ENCODE measurements at regions not wholly inside any gene's neighbourhood (a gene's known extent, or its start where the extent isn't known, plus 50 kb on each side); places are given as distances from the start of the nearest gene placed in this dataset.

GRCh38 chr2:51387235-51387634 lies 355.3 kb upstream of the NRXN1 start:
- H3K4me3 Mint-ChIP-seq, result no peak overlapping the region
- no peaks in the 10 kb centered on the region for H3K36me3 Mint-ChIP-seq (ENCODE audit: low read depth)
- H3K27me3 Mint-ChIP-seq (ENCODE audit: low read depth), result no peaks in the 10 kb centered on the region
- no peaks in the 10 kb centered on the region for H3K4me1 Mint-ChIP-seq (ENCODE audit: low read depth)
- H3K27ac Mint-ChIP-seq, result no peak overlapping the region
- peaks cover 18% of the 10 kb centered on the region for H3K9me3 Mint-ChIP-seq

GRCh38 chr2:51379997-51380396 lies 348.1 kb upstream of the NRXN1 start:
- no peaks in the 10 kb centered on the region for H3K4me1 Mint-ChIP-seq (ENCODE audit: low read depth)
- H3K36me3 Mint-ChIP-seq (ENCODE audit: low read depth), result no peaks in the 10 kb centered on the region
- peaks cover 17% of the 10 kb centered on the region for H3K9me3 Mint-ChIP-seq
- H3K4me3 Mint-ChIP-seq, result no peak overlapping the region
- no peak overlapping the region for H3K27ac Mint-ChIP-seq
- no peaks in the 10 kb centered on the region for H3K27me3 Mint-ChIP-seq (ENCODE audit: low read depth)

DNA sequence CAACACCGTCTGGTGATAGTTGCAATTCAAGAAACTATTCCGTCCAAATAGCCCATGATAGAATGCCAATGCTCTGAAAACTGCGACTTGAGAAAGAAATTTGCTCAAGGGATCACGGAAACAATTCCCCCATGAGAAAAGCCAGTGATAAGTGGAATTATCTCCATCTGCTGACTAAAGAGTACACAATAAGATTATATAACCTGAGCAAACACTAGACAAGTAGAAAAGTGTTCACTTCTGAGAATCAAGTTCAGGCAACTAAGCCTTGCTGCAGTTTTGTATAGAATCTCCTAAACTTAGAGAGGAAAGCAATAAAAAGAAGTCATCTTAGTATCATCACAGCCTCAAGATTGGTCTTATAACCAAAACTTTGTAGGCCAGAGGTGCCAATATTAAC lies 336.3 kb upstream of the NRXN1 start:
- H3K27me3 Mint-ChIP-seq (ENCODE audit: low read depth), result no peaks in the 10 kb centered on the region

DNA sequence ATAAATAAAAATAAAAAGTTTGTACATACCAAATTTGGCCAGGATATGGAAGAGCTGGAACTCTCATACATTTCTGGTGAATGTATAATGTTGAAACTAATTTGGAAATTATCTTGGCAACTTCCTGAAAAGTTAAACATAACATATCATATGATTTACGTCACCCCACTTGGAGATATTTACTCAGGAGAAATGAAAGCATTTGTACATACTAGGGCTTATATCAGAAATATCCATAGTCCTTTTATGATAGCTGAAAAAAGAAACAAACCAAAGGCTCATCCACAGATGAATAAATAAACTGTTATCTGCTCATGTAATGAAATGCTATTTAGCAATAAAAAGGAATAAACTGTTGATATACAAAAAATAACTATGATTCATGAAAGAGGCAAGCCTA lies 318.2 kb upstream of the NRXN1 start:
- peaks cover 10% of the 10 kb centered on the region for H3K9me3 Mint-ChIP-seq
- no peaks in the 10 kb centered on the region for H3K4me1 Mint-ChIP-seq (ENCODE audit: low read depth)
- no peaks in the 10 kb centered on the region for H3K36me3 Mint-ChIP-seq (ENCODE audit: low read depth)
- H3K27ac Mint-ChIP-seq, result no peak overlapping the region
- no peaks in the 10 kb centered on the region for H3K27me3 Mint-ChIP-seq (ENCODE audit: low read depth)
- H3K4me3 Mint-ChIP-seq, result no peak overlapping the region

More for the DNA sequence above, 336.3 kb upstream of the NRXN1 start:
- no peaks in the 10 kb centered on the region for H3K36me3 Mint-ChIP-seq (ENCODE audit: low read depth)
- no peak overlapping the region for H3K27ac Mint-ChIP-seq
- H3K9me3 Mint-ChIP-seq, result peaks cover 10% of the 10 kb centered on the region
- no peaks in the 10 kb centered on the region for H3K4me1 Mint-ChIP-seq (ENCODE audit: low read depth)
- no peak overlapping the region for H3K4me3 Mint-ChIP-seq

DNA sequence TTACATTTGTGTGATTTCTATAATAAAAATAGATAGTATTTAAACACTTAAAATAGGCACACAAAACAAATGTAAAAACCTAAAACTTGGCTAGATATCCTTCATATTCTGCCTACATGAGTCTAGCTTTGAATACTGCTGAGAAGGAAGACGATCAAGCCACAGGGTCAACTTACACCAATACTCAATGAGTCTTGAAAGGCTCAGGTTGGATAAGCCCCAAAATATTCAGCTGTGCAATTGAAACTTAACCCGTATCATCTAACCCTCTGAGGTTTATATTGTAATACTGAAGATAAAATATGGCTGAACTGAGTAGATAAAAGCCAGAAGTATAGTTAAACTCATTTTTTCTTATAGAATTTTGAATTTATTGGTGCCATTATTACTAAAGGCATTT lies 313.0 kb upstream of the NRXN1 start:
- Mint-ChIP-seq H3K9me3 (peaks cover 8% of the 10 kb centered on the region), H3K27ac (no peak overlapping the region), H3K36me3 (ENCODE audit: low read depth) (no peaks in the 10 kb centered on the region), H3K4me3 (no peak overlapping the region), H3K4me1 (ENCODE audit: low read depth) (no peaks in the 10 kb centered on the region), H3K27me3 (ENCODE audit: low read depth) (no peaks in the 10 kb centered on the region)

- Mint-ChIP-seq H3K36me3 (ENCODE audit: low read depth) (no peaks in the 10 kb centered on the region), H3K4me1 (ENCODE audit: low read depth) (no peaks in the 10 kb centered on the region), H3K27me3 (ENCODE audit: low read depth) (no peaks in the 10 kb centered on the region), H3K27ac (no peak overlapping the region), H3K4me3 (no peak overlapping the region), H3K9me3 (no peaks in the 10 kb centered on the region)
Measured at GRCh38 chr2:51335087-51336058, 303.4 kb upstream of the NRXN1 start.

DNA sequence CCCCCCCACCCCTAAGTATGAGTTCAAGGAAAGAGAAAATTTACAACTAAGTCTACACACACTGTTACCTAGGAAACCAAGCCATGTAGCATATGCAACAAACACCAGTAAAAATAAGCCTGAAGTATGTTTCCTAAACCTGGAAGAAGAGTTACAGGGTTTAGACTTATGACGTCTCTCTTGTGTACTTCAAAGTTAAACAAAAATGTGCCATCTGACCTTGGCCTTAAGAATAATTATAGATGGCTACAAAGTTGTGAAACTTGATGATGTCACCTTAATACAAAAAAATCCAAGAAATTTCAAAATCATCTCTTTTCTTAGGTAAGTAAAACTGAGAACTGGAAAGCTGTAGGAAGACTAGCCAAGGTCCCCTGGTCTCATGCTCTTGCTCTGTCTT lies 297.6 kb upstream of the NRXN1 start:
- H3K27ac Mint-ChIP-seq, result no peak overlapping the region
- no peaks in the 10 kb centered on the region for H3K36me3 Mint-ChIP-seq (ENCODE audit: low read depth)
- no peaks in the 10 kb centered on the region for H3K27me3 Mint-ChIP-seq (ENCODE audit: low read depth)
- no peaks in the 10 kb centered on the region for H3K4me1 Mint-ChIP-seq (ENCODE audit: low read depth)
- peaks cover 6% of the 10 kb centered on the region for H3K9me3 Mint-ChIP-seq
- H3K4me3 Mint-ChIP-seq, result no peak overlapping the region

DNA sequence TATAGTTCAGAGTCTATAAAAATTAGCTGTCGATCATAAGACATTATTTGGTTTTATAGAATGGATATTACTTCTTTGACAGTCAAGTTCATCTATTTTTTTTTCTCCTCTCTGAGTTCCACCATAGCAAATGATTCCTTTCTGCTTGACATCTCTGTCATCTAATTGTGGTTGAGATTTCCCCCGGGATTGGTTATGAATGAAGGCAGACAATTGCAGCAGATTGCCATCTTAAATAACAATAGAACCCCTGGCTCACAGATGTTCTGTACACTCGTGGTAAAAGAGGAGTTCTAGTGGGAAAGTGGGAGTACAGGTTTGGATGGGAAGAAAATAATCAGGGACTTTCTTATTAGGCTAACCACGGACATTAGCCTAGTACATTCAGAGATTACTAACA lies 292.1 kb upstream of the NRXN1 start:
- no peak overlapping the region for H3K4me3 Mint-ChIP-seq
- no peak overlapping the region for H3K27ac Mint-ChIP-seq
- H3K36me3 Mint-ChIP-seq (ENCODE audit: low read depth), result no peaks in the 10 kb centered on the region
- peaks cover 11% of the 10 kb centered on the region for H3K9me3 Mint-ChIP-seq
- H3K4me1 Mint-ChIP-seq (ENCODE audit: low read depth), result no peaks in the 10 kb centered on the region
- H3K27me3 Mint-ChIP-seq (ENCODE audit: low read depth), result no peaks in the 10 kb centered on the region

- Mint-ChIP-seq H3K9me3 (peaks cover 14% of the 10 kb centered on the region), H3K4me1 (ENCODE audit: low read depth) (no peaks in the 10 kb centered on the region), H3K4me3 (no peak overlapping the region), H3K27me3 (ENCODE audit: low read depth) (no peaks in the 10 kb centered on the region), H3K36me3 (ENCODE audit: low read depth) (no peaks in the 10 kb centered on the region), H3K27ac (no peak overlapping the region)
Measured at GRCh38 chr2:51322613-51323012, 290.7 kb upstream of the NRXN1 start.

GRCh38 chr2:51304311-51304710 lies 272.4 kb upstream of the NRXN1 start:
- Mint-ChIP-seq H3K27ac (no peak overlapping the region), H3K4me1 (ENCODE audit: low read depth) (no peaks in the 10 kb centered on the region)

GRCh38 chr2:51301381-51301780 lies 269.4 kb upstream of the NRXN1 start:
- Mint-ChIP-seq H3K9me3 (no peaks in the 10 kb centered on the region), H3K4me1 (ENCODE audit: low read depth) (no peaks in the 10 kb centered on the region), H3K4me3 (no peak overlapping the region), H3K27ac (no peak overlapping the region), H3K27me3 (ENCODE audit: low read depth) (no peaks in the 10 kb centered on the region), H3K36me3 (ENCODE audit: low read depth) (no peaks in the 10 kb centered on the region)

More at GRCh38 chr2:51304311-51304710, 272.4 kb upstream of the NRXN1 start:
- Mint-ChIP-seq H3K9me3 (peaks cover 4% of the 10 kb centered on the region), H3K27me3 (ENCODE audit: low read depth) (no peaks in the 10 kb centered on the region), H3K36me3 (ENCODE audit: low read depth) (no peaks in the 10 kb centered on the region), H3K4me3 (no peak overlapping the region)

DNA sequence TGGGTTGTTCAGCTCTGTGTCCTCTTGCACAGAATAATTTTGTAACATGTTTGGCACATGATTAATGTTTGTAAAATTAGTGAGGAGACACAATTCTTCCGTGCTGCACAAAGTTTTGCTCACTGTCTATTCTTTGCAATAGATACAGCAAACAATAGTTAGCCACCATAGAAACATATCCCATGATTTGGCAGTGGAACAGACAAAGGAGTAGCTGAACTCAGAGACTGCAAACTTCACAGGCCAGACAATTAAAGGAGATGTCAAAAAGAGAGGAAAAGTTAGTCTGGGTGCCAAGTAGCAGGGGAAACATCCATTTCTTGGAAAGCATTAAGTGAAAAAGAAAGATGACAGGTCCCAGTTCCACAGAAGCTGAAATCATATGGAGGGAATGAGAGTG lies 267.4 kb upstream of the NRXN1 start:
- no peaks in the 10 kb centered on the region for H3K9me3 Mint-ChIP-seq

GRCh38 chr2:51297488-51297887 lies 265.6 kb upstream of the NRXN1 start:
- H3K27ac Mint-ChIP-seq, result no peak overlapping the region
- no peak overlapping the region for H3K4me3 Mint-ChIP-seq
- no peaks in the 10 kb centered on the region for H3K36me3 Mint-ChIP-seq (ENCODE audit: low read depth)
- H3K9me3 Mint-ChIP-seq, result no peaks in the 10 kb centered on the region
- no peaks in the 10 kb centered on the region for H3K27me3 Mint-ChIP-seq (ENCODE audit: low read depth)
- no peaks in the 10 kb centered on the region for H3K4me1 Mint-ChIP-seq (ENCODE audit: low read depth)

More for the DNA sequence above, 267.4 kb upstream of the NRXN1 start:
- Mint-ChIP-seq H3K36me3 (ENCODE audit: low read depth) (no peaks in the 10 kb centered on the region), H3K27me3 (ENCODE audit: low read depth) (no peaks in the 10 kb centered on the region), H3K4me1 (ENCODE audit: low read depth) (no peaks in the 10 kb centered on the region), H3K27ac (no peak overlapping the region), H3K4me3 (no peak overlapping the region)

GRCh38 chr2:51293566-51294200 lies 261.8 kb upstream of the NRXN1 start:
- Mint-ChIP-seq H3K27me3 (ENCODE audit: low read depth) (no peaks in the 10 kb centered on the region), H3K36me3 (ENCODE audit: low read depth) (no peaks in the 10 kb centered on the region), H3K9me3 (peaks cover 5% of the 10 kb centered on the region), H3K4me3 (no peak overlapping the region), H3K4me1 (ENCODE audit: low read depth) (no peaks in the 10 kb centered on the region), H3K27ac (no peak overlapping the region)

All from T-helper 1 cell treated with Interleukin-12 subunit alpha and Interleukin-12 subunit beta and Interleukin-4 antibody, amounts not matched to agents 30 μg/mL and 1 μg/mL, for 36 hours (primary cell).